KMS-11 (cell line): ENCODE measurements at regions not wholly inside any gene's neighbourhood (a gene's known extent, or its start where the extent isn't known, plus 50 kb on each side); places are given as distances from the start of the nearest gene placed in this dataset.

Experiments
- H2AFZ ChIP-seq: fragments of 200-600 bp; sonication (generic); 2 replicates; pipeline ENCODE4 v1.6.1; 2016; ENCODE audit warnings: antibody characterized with exemption, mixed run types, low read depth
- H3K27ac ChIP-seq: fragments of 200-600 bp; sonication (generic); 2 replicates; pipeline ENCODE4 v1.6.1; 2016; ENCODE audit warnings: mild to moderate bottlenecking, mixed run types
- H3K27me3 ChIP-seq: fragments of 200-600 bp; sonication (generic); 2 replicates; pipeline ENCODE4 v1.6.1; 2017; ENCODE audit warnings: mild to moderate bottlenecking, low read depth, mixed run types, moderate library complexity; ENCODE audit not compliant: insufficient read depth
- H3K36me3 ChIP-seq: fragments of 200-600 bp; sonication (generic); 2 replicates; pipeline ENCODE4 v1.6.1; 2017; ENCODE audit warnings: mild to moderate bottlenecking, mixed run types; ENCODE audit not compliant: insufficient read depth
- H3K4me1 ChIP-seq: fragments of 200-600 bp; sonication (generic); 2 replicates; pipeline ENCODE4 v1.6.1; 2016; ENCODE audit warnings: mild to moderate bottlenecking, low read depth, mixed run types; ENCODE audit not compliant: poor library complexity, severe bottlenecking
- H3K4me2 ChIP-seq: fragments of 200-600 bp; sonication (generic); 2 replicates; pipeline ENCODE4 v1.7.0; 2016; ENCODE audit warnings: mild to moderate bottlenecking, mixed run types
- H3K4me3 ChIP-seq: fragments of 200-600 bp; sonication (generic); IDR thresholded peaks from 2 replicates; pipeline ENCODE4 v1.6.1; 2017; ENCODE audit warnings: low read depth, low read length, mixed read lengths; ENCODE audit not compliant: insufficient read depth
- H3K79me2 ChIP-seq: fragments of 200-600 bp; sonication (generic); 2 replicates; pipeline ENCODE4 v1.6.1; 2016; ENCODE audit warnings: low read depth, mixed run types; ENCODE audit not compliant: insufficient read depth
- H3K9ac ChIP-seq: fragments of 200-600 bp; sonication (generic); 2 replicates; pipeline ENCODE4 v1.6.1; 2016; ENCODE audit warnings: mild to moderate bottlenecking, mixed run types
- H4K20me1 ChIP-seq: fragments of 200-600 bp; sonication (generic); 2 replicates; pipeline ENCODE4 v1.6.1; 2016; ENCODE audit warnings: mild to moderate bottlenecking, mixed run types; ENCODE audit not compliant: insufficient read depth
- TF ChIP-seq, protein P1 (sequence below): fragments of 200-600 bp; sonication (generic); conservative IDR thresholded peaks from 2 replicates; pipeline ENCODE4 v1.6.1; 2017; ENCODE audit warnings: low read depth, mild to moderate bottlenecking, antibody characterized with exemption, low read length, moderate library complexity, mixed read lengths

DNA sequence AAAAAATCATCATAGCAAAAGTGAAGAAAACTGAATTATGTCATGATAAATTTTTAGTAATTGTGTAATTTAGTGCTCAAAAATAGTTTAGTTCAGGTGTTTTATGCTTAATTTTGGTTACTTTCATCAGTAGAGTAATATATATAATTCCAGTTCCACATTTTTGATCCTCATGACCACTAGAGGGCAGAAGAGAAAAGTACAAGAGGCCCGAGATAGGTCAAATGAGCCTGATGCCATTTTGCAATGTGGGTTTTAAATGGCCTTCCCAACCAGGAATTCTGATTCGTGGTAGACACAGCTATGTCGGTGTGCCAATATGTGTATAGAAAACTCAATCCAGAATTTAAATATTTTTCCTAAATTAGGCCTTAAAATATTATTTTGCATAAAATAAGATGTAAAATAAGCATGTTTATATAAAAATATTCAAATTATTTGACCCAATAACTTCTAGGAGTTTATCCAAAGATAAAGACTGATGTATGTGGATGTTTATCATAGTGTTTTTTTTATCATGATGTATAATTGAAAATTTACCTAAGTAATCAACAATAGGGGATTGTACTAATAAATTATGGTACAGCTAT lies 159.7 kb upstream of the RPS6KA2 start:
- no peak overlapping the region for H3K9ac ChIP-seq
- no peaks in the 10 kb centered on the region for H3K79me2 ChIP-seq
- TF ChIP-seq, protein P1, sequence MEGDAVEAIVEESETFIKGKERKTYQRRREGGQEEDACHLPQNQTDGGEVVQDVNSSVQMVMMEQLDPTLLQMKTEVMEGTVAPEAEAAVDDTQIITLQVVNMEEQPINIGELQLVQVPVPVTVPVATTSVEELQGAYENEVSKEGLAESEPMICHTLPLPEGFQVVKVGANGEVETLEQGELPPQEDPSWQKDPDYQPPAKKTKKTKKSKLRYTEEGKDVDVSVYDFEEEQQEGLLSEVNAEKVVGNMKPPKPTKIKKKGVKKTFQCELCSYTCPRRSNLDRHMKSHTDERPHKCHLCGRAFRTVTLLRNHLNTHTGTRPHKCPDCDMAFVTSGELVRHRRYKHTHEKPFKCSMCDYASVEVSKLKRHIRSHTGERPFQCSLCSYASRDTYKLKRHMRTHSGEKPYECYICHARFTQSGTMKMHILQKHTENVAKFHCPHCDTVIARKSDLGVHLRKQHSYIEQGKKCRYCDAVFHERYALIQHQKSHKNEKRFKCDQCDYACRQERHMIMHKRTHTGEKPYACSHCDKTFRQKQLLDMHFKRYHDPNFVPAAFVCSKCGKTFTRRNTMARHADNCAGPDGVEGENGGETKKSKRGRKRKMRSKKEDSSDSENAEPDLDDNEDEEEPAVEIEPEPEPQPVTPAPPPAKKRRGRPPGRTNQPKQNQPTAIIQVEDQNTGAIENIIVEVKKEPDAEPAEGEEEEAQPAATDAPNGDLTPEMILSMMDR, result peak; percentile 81
- H3K36me3 ChIP-seq, result no peaks in the 10 kb centered on the region
- H3K27me3 ChIP-seq, result no peaks in the 10 kb centered on the region
- H3K4me3 ChIP-seq, result no peak overlapping the region
- H2AFZ ChIP-seq, result no peak overlapping the region
- no peak overlapping the region for H3K27ac ChIP-seq
- H3K4me2 ChIP-seq, result no peak overlapping the region
- H4K20me1 ChIP-seq, result no peaks in the 10 kb centered on the region
- H3K4me1 ChIP-seq, result no peaks in the 10 kb centered on the region

DNA sequence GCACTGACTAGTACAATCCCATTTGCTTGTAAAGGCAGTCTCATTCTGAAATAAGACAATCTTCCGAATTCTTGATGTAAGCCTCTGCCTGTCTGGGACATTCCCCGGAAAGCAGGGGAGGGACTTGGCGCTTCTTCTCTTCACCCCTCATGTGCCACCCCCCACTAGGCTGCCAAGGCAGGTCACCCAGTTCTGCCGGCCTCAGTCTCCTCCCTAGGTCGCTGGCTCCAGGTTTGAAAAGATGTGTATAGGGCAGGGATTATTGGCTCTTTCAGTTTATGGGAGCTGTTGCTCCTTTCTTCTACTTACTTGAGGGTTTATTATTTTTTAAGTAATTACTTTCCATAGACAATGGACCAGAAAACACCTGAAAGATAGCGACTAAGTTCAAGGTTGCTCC lies 158.1 kb upstream of the RPS6KA2 start:
- TF ChIP-seq, protein P1, result no peak
- H2AFZ ChIP-seq, result no peak overlapping the region

DNA sequence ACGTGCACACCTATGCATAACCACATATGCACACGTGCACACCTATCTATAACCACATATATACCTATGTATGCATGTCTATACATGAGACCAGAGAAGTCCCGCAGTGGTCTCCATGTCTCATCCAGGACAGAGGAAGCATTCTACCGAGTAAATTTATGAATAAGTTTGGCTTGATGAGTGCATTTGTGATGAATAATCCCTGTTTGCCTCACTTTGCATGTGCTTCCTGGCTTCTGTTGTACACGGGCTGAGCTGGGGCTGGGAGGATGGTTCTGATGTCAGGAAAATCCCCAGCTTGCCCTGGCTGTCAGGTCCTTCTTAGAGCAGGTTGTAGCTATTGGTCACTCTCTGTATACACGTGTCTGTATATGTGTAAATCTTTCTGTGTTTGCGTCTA lies 157.6 kb upstream of the RPS6KA2 start:
- no peaks in the 10 kb centered on the region for H3K27me3 ChIP-seq
- no peaks in the 10 kb centered on the region for H3K4me1 ChIP-seq
- H3K79me2 ChIP-seq, result no peaks in the 10 kb centered on the region
- H4K20me1 ChIP-seq, result no peaks in the 10 kb centered on the region
- no peak overlapping the region for H2AFZ ChIP-seq
- H3K27ac ChIP-seq, result no peak overlapping the region
- H3K9ac ChIP-seq, result no peak overlapping the region
- no peak overlapping the region for H3K4me3 ChIP-seq
- no peaks in the 10 kb centered on the region for H3K36me3 ChIP-seq
- TF ChIP-seq, protein P1, result no peak
- no peak overlapping the region for H3K4me2 ChIP-seq

More for the DNA sequence above, 158.1 kb upstream of the RPS6KA2 start:
- H3K4me1 ChIP-seq, result no peaks in the 10 kb centered on the region
- H4K20me1 ChIP-seq, result no peaks in the 10 kb centered on the region
- H3K9ac ChIP-seq, result no peak overlapping the region
- no peaks in the 10 kb centered on the region for H3K36me3 ChIP-seq
- no peak overlapping the region for H3K4me3 ChIP-seq
- H3K27ac ChIP-seq, result no peak overlapping the region
- no peak overlapping the region for H3K4me2 ChIP-seq
- H3K27me3 ChIP-seq, result no peaks in the 10 kb centered on the region
- H3K79me2 ChIP-seq, result no peaks in the 10 kb centered on the region

DNA sequence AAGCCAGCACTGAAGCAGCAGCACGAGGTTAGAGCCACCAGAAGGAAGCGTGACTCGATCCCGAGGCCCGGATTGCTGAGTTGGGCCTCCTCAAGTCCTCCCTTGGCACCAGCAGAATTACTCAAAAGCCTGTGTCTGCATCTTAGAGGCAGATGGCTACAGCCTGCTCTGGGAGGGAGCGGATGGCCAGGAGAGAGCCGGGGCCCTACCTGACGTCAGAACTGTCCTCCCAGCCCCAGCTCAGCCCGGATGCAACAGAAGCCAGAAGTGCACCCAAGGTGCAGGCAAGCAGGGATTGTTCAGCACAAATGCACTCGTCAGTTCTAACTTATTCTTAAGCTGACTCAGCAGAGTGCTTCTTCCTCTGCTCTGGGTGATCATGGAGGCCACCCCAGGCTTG lies 155.5 kb upstream of the RPS6KA2 start:
- H3K36me3 ChIP-seq, result no peaks in the 10 kb centered on the region
- no peak overlapping the region for H3K9ac ChIP-seq
- no peaks in the 10 kb centered on the region for H3K27me3 ChIP-seq
- H3K4me1 ChIP-seq, result no peaks in the 10 kb centered on the region
- no peak overlapping the region for H3K27ac ChIP-seq
- TF ChIP-seq, protein P1, result no peak
- no peak overlapping the region for H2AFZ ChIP-seq
- no peak overlapping the region for H3K4me3 ChIP-seq
- H4K20me1 ChIP-seq, result no peaks in the 10 kb centered on the region
- no peaks in the 10 kb centered on the region for H3K79me2 ChIP-seq
- no peak overlapping the region for H3K4me2 ChIP-seq
